Lower leg skin (tissue), 3 donors: ENCODE measurements at regions not wholly inside any gene's neighbourhood (a gene's known extent, or its start where the extent isn't known, plus 50 kb on each side); places are given as distances from the start of the nearest gene placed in this dataset.
"Not testable (repeated sequence)": the region's sequence is repeated elsewhere in the genome, so short reads cannot be mapped to it uniquely, and the experiment has no call there.

Experiments
- CTCF ChIP-seq, 3 donors: fragments of 450-650 bp; IDR thresholded peaks; one replicate each; pipeline ENCODE4 v1.5.1; 2016; ENCODE audit warnings: antibody characterized with exemption in 3 of 3, mild to moderate bottlenecking in 3 of 3, moderate library complexity in 2 of 3
- POLR2A ChIP-seq, 2 donors: fragments of 450-650 bp; IDR thresholded peaks; one replicate each; pipeline ENCODE4 v1.6.1; 2016 to 2017; ENCODE audit warnings: antibody characterized with exemption in 2 of 2, mild to moderate bottlenecking in 1 of 2, moderate library complexity in 1 of 2

DNA sequence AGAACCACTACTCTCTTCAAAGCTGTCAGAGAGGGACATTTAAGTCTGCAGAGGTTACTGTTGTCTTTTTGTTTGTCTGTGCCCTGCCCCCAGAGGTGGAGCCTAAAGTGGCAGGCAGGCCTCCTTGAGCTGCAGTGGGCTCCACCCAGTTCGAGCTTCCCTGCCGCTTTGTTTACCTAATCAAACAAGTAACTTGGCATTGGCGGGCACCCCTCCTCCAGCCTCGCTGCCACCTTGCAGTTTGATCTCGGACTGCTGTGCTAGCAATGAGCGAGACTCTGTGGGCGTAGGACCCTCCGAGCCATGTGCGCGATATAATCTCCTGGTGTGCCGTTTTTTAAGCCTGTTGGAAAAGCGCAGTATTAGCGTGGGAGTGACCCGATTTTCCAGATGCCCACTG lies 920.7 kb downstream of the REEP3 start:
- not testable (repeated sequence) for TF ChIP-seq CTCF, POLR2A (IDR thresholded peaks at IDR 0.05)
